Activated CD4-positive, alpha-beta memory T cell treated with anti-CD3 and anti-CD28 coated beads, Interleukin-2, amount 10 ng/mL, durations not matched to agents 7 days and 5 days (primary cell): ENCODE measurements at regions not wholly inside any gene's neighbourhood (a gene's known extent, or its start where the extent isn't known, plus 50 kb on each side); places are given as distances from the start of the nearest gene placed in this dataset.

Experiments used
- CTCF ChIA-PET: fragments of 350-600 bp; sonication (Branson Sonifier 250); formaldehyde crosslinking; loops from one replicate; lab custom pipeline; 2021; ENCODE audit warnings: antibody characterized with exemption, inconsistent platforms; lab: Charles Lee
- POLR2A ChIA-PET: fragments of 350-600 bp; sonication (Branson Sonifier 250); formaldehyde crosslinking; loops from one replicate; lab custom pipeline; 2021; ENCODE audit warnings: antibody characterized with exemption; lab: Charles Lee
- DNase-seq: peaks from one replicate; pipeline ENCODE4 v3.0.0-alpha.2; 2020
- H3K27ac Mint-ChIP-seq: one replicate; pipeline ENCODE4 v1.8.0; 2021; ENCODE audit warnings: mild to moderate bottlenecking, mixed read lengths
- H3K27me3 Mint-ChIP-seq: one replicate; pipeline ENCODE4 v1.8.0; 2021; ENCODE audit warnings: mixed read lengths
- H3K36me3 Mint-ChIP-seq: one replicate; pipeline ENCODE4 v1.8.0; 2021; ENCODE audit warnings: low read depth, mixed read lengths
- H3K4me1 Mint-ChIP-seq: one replicate; pipeline ENCODE4 v1.8.0; 2021; ENCODE audit warnings: mixed read lengths
- H3K4me3 Mint-ChIP-seq: one replicate; pipeline ENCODE4 v1.8.0; 2021; ENCODE audit warnings: mild to moderate bottlenecking, mixed read lengths
- H3K9me3 Mint-ChIP-seq: one replicate; pipeline ENCODE4 v1.8.0; 2021; ENCODE audit warnings: mixed read lengths

GRCh38 chr5:124446120-124446519 is 300.3 kb downstream of the ZNF608 start:
- no peak overlapping the region for H3K27ac Mint-ChIP-seq
- H3K36me3 Mint-ChIP-seq, result no peaks in the 10 kb centered on the region
- no peak overlapping the region for H3K4me3 Mint-ChIP-seq
- DNase-seq, result no peak
- POLR2A ChIA-PET, result no interaction called here
- CTCF ChIA-PET, result no interaction called here
- peaks cover 2% of the 10 kb centered on the region for H3K9me3 Mint-ChIP-seq
- no peaks in the 10 kb centered on the region for H3K27me3 Mint-ChIP-seq
- no peaks in the 10 kb centered on the region for H3K4me1 Mint-ChIP-seq

GRCh38 chr5:124445070-124445619 is 301.3 kb downstream of the ZNF608 start:
- Mint-ChIP-seq H3K27me3 (no peaks in the 10 kb centered on the region), H3K27ac (no peak overlapping the region), H3K9me3 (peaks cover 3% of the 10 kb centered on the region), H3K36me3 (no peaks in the 10 kb centered on the region), H3K4me3 (no peak overlapping the region), H3K4me1 (no peaks in the 10 kb centered on the region)
- CTCF ChIA-PET, result no interaction called here
- POLR2A ChIA-PET, result no interaction called here
- no peak for DNase-seq

- H3K4me1 Mint-ChIP-seq, result no peaks in the 10 kb centered on the region
Measured at GRCh38 chr5:124444147-124444775, 302.2 kb downstream of the ZNF608 start.

GRCh38 chr5:124440471-124440870 is 306.0 kb downstream of the ZNF608 start:
- H3K9me3 Mint-ChIP-seq, result peaks cover 3% of the 10 kb centered on the region
- no peak overlapping the region for H3K27ac Mint-ChIP-seq
- no peaks in the 10 kb centered on the region for H3K27me3 Mint-ChIP-seq

More at GRCh38 chr5:124444147-124444775, 302.2 kb downstream of the ZNF608 start:
- Mint-ChIP-seq H3K36me3 (no peaks in the 10 kb centered on the region), H3K4me3 (no peak overlapping the region), H3K27ac (no peak overlapping the region), H3K9me3 (peaks cover 3% of the 10 kb centered on the region), H3K27me3 (no peaks in the 10 kb centered on the region)
- CTCF ChIA-PET, result no interaction called here
- no peak for DNase-seq
- POLR2A ChIA-PET, result no interaction called here

GRCh38 chr5:124439609-124440008 is 306.8 kb downstream of the ZNF608 start:
- Mint-ChIP-seq H3K36me3 (no peaks in the 10 kb centered on the region), H3K27me3 (no peaks in the 10 kb centered on the region), H3K4me1 (no peaks in the 10 kb centered on the region), H3K9me3 (peaks cover 3% of the 10 kb centered on the region), H3K27ac (no peak overlapping the region), H3K4me3 (no peak overlapping the region)
- DNase-seq, result no peak
- ChIA-PET CTCF (interaction anchor here (0.6 kb wide), 1 partner anchor 48 kb away, joined by 3 read pairs; no protein-coding TSS in a partner anchor), POLR2A (no interaction called here)

More at GRCh38 chr5:124440471-124440870, 306.0 kb downstream of the ZNF608 start:
- Mint-ChIP-seq H3K4me1 (no peaks in the 10 kb centered on the region), H3K36me3 (no peaks in the 10 kb centered on the region), H3K4me3 (no peak overlapping the region)
- ChIA-PET CTCF (no interaction called here), POLR2A (no interaction called here)
- no peak for DNase-seq

GRCh38 chr5:124438903-124439281 is 307.5 kb downstream of the ZNF608 start:
- POLR2A ChIA-PET, result no interaction called here
- no peaks in the 10 kb centered on the region for H3K27me3 Mint-ChIP-seq
- H3K9me3 Mint-ChIP-seq, result peaks cover 3% of the 10 kb centered on the region
- H3K27ac Mint-ChIP-seq, result no peak overlapping the region
- CTCF ChIA-PET, result interaction anchor here (0.6 kb wide), 1 partner anchor 47 kb away, joined by 3 read pairs; no protein-coding TSS in a partner anchor
- no peaks in the 10 kb centered on the region for H3K36me3 Mint-ChIP-seq
- DNase-seq, result no peak
- no peaks in the 10 kb centered on the region for H3K4me1 Mint-ChIP-seq
- H3K4me3 Mint-ChIP-seq, result no peak overlapping the region

- CTCF ChIA-PET, result no interaction called here
- Mint-ChIP-seq H3K36me3 (no peaks in the 10 kb centered on the region), H3K4me3 (no peak overlapping the region), H3K27me3 (no peaks in the 10 kb centered on the region), H3K27ac (no peak overlapping the region), H3K4me1 (no peaks in the 10 kb centered on the region), H3K9me3 (peaks cover 6% of the 10 kb centered on the region)
- POLR2A ChIA-PET, result no interaction called here
- DNase-seq, result no peak
Measured at GRCh38 chr5:124438026-124438902, 308.2 kb downstream of the ZNF608 start.

- no peaks in the 10 kb centered on the region for H3K36me3 Mint-ChIP-seq
- no peak for DNase-seq
- H3K27ac Mint-ChIP-seq, result no peak overlapping the region
- H3K4me1 Mint-ChIP-seq, result no peaks in the 10 kb centered on the region
- H3K4me3 Mint-ChIP-seq, result no peak overlapping the region
- POLR2A ChIA-PET, result no interaction called here
- H3K9me3 Mint-ChIP-seq, result peaks cover 6% of the 10 kb centered on the region
- CTCF ChIA-PET, result no interaction called here
- no peaks in the 10 kb centered on the region for H3K27me3 Mint-ChIP-seq
Measured at GRCh38 chr5:124436294-124436693, 310.1 kb downstream of the ZNF608 start.

GRCh38 chr5:124433170-124433569 is 313.3 kb downstream of the ZNF608 start:
- Mint-ChIP-seq H3K27me3 (no peaks in the 10 kb centered on the region), H3K4me1 (no peaks in the 10 kb centered on the region), H3K4me3 (no peak overlapping the region), H3K9me3 (peaks cover 2% of the 10 kb centered on the region), H3K36me3 (no peaks in the 10 kb centered on the region), H3K27ac (no peak overlapping the region)
- no peak for DNase-seq
- POLR2A ChIA-PET, result no interaction called here
- CTCF ChIA-PET, result no interaction called here

GRCh38 chr5:124421584-124421983 is 324.9 kb downstream of the ZNF608 start:
- no peak overlapping the region for H3K27ac Mint-ChIP-seq
- H3K36me3 Mint-ChIP-seq, result no peaks in the 10 kb centered on the region
- peaks cover 9% of the 10 kb centered on the region for H3K9me3 Mint-ChIP-seq
- no peak for DNase-seq
- no peaks in the 10 kb centered on the region for H3K27me3 Mint-ChIP-seq
- no peaks in the 10 kb centered on the region for H3K4me1 Mint-ChIP-seq
- CTCF ChIA-PET, result no interaction called here
- no peak overlapping the region for H3K4me3 Mint-ChIP-seq
- POLR2A ChIA-PET, result no interaction called here

- no peak overlapping the region for H3K27ac Mint-ChIP-seq
- POLR2A ChIA-PET, result no interaction called here
- no peaks in the 10 kb centered on the region for H3K27me3 Mint-ChIP-seq
- no peaks in the 10 kb centered on the region for H3K36me3 Mint-ChIP-seq
- H3K9me3 Mint-ChIP-seq, result peaks cover 9% of the 10 kb centered on the region
- CTCF ChIA-PET, result no interaction called here
- H3K4me1 Mint-ChIP-seq, result no peaks in the 10 kb centered on the region
- DNase-seq, result no peak
- H3K4me3 Mint-ChIP-seq, result no peak overlapping the region
Measured at GRCh38 chr5:124420952-124421351, 325.5 kb downstream of the ZNF608 start.

GRCh38 chr5:124419531-124419930 is 326.9 kb downstream of the ZNF608 start:
- Mint-ChIP-seq H3K36me3 (no peaks in the 10 kb centered on the region), H3K9me3 (peaks cover 6% of the 10 kb centered on the region), H3K4me1 (no peaks in the 10 kb centered on the region), H3K4me3 (no peak overlapping the region), H3K27ac (no peak overlapping the region), H3K27me3 (no peaks in the 10 kb centered on the region)
- POLR2A ChIA-PET, result no interaction called here
- no peak for DNase-seq
- CTCF ChIA-PET, result no interaction called here

- DNase-seq, result no peak
- Mint-ChIP-seq H3K27me3 (no peaks in the 10 kb centered on the region), H3K9me3 (peaks cover 2% of the 10 kb centered on the region), H3K27ac (no peak overlapping the region), H3K36me3 (no peaks in the 10 kb centered on the region), H3K4me3 (no peak overlapping the region), H3K4me1 (no peaks in the 10 kb centered on the region)
- ChIA-PET CTCF (no interaction called here), POLR2A (no interaction called here)
Measured at GRCh38 chr5:124418390-124418789, 328.0 kb downstream of the ZNF608 start.
